ENCODE measurements at regions not wholly inside any gene's neighbourhood (a gene's known extent, or its start where the extent isn't known, plus 50 kb on each side); places are given as distances from the start of the nearest gene placed in this dataset.

DNA sequence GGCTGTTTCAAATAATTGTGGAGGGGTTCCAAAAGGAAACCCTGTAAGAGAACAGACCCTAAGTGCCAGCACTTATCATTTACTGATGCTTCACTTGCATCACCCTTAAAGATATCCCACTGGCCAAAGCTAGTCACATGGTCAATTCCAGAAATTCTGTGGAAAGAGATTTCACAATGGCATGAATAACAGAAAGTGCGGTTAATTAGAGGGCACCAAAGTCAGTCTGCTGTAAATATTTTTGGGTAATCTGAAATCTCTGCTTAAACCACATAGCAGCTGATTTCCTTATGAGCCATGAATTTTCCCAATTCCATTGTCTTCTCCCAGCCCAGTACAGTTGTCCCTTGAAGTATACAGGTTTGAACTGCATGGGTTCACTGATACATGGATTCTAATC, 346.1 kb downstream of the SI start:
- no peak for TF ChIP-seq CTCF (IDR thresholded peaks at IDR 0.05; ENCODE audit: low read length)
- no peak for TF ChIP-seq EZH2 (IDR thresholded peaks at IDR 0.05; ENCODE audit: borderline replicate concordance, low read length)
